GM12873 (cell line): ENCODE measurements at regions not wholly inside any gene's neighbourhood (a gene's known extent, or its start where the extent isn't known, plus 50 kb on each side); places are given as distances from the start of the nearest gene placed in this dataset.

Source experiments
- TF ChIP-seq, protein P1 (sequence below): IDR thresholded peaks from 2 replicates; pipeline ENCODE4 v1.5.1; 2012; ENCODE audit warnings: low read depth, mild to moderate bottlenecking, moderate library complexity, low read length, control low read depth; ENCODE audit not compliant: insufficient read depth; ENCODE audit errors: missing control alignments

- TF ChIP-seq, protein P1, sequence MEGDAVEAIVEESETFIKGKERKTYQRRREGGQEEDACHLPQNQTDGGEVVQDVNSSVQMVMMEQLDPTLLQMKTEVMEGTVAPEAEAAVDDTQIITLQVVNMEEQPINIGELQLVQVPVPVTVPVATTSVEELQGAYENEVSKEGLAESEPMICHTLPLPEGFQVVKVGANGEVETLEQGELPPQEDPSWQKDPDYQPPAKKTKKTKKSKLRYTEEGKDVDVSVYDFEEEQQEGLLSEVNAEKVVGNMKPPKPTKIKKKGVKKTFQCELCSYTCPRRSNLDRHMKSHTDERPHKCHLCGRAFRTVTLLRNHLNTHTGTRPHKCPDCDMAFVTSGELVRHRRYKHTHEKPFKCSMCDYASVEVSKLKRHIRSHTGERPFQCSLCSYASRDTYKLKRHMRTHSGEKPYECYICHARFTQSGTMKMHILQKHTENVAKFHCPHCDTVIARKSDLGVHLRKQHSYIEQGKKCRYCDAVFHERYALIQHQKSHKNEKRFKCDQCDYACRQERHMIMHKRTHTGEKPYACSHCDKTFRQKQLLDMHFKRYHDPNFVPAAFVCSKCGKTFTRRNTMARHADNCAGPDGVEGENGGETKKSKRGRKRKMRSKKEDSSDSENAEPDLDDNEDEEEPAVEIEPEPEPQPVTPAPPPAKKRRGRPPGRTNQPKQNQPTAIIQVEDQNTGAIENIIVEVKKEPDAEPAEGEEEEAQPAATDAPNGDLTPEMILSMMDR: no peak
Observed at GRCh38 chr1:87620807-87621206, 292.1 kb downstream of the LMO4 start.

- TF ChIP-seq, protein P1: no peak
Observed at GRCh38 chr1:87629673-87630072, 301.0 kb downstream of the LMO4 start.

GRCh38 chr1:87632232-87632631 is 303.6 kb downstream of the LMO4 start:
- TF ChIP-seq, protein P1: no peak

DNA sequence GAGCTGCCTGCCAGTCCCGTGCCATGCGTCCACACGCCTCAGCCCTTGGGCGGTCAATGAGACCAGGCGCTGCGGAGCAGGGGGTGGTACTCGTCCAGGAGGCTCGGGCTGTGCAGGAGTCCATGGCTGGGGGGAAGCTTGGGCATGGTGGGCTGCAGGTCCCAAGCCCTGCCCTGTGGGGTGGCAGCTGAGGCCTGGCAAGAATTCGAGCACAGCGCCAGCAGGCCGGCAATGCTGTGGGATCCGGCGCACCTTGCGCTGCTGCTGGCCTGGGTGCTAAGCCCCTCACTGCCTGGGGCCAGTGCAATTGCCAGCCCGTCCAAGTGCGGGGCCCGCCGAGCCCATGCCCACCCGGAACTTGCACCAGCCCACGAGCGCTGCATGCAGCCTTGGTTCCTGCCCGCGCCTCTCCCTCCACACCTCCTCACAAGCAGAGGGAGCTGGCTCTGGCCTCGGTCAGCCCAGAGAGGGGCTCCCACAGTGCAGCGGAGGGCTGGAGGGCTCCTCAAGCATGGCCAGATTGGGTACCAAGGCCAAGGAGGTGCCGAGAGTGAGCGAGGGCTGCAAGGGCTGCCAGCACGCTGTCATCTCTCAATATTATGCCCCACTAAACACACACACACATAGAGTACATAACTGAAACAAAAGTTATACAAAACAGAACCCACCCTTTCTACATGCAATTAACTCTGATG is 307.7 kb downstream of the LMO4 start:
- TF ChIP-seq, protein P1: no peak

GRCh38 chr1:87638636-87639035 is 310.0 kb downstream of the LMO4 start:
- TF ChIP-seq, protein P1: no peak

DNA sequence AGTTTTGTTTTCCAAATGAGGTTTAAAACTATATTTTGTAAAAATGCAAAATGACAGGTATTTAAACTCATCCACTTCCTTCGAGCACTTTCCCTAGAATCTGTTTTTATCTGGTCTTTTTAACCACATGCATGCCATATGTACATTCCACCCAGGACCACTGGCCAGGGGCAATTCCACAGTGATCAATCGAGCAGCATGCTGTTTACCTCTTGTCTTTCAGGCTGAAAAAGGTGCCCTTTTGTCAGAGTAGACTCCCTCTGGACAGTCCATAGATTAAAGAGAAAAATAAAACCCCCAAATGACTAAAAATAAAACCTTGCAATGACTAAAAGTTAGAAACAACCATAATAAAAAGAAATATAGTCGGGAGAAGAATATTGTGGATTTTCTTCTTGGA is 313.3 kb downstream of the LMO4 start:
- TF ChIP-seq, protein P1: no peak

DNA sequence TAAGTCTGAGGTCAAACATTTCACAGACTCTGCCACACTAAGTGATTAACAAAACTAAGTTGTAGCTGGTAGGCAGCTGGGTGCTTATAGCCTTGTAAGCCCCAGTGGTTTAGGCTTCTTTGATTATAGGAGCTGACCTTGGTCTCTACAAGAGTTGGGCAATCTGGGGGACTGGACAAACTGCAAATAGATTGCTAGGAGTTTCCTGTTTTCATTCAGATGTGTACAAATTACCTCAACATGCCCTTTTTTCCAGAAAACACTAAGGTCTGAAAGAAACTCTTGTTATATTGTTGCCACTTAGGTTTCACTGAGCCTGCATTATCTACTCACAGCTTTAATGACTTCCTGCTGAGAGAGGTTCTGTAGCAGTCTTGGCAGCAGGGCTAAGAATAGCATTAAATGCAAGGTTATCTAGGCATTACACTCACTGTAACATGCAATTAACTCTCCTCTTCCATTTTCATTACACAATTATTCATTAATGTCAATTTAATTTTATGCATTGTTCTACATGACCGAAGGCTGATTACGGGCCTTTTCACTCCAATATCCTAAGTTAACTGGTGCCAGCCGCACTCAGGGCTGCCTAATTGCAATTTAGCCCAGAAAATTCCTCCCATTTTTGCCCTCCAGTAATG is 314.0 kb downstream of the LMO4 start:
- TF ChIP-seq, protein P1: no peak
